NCI-H1048 (cell line): ENCODE measurements at regions not wholly inside any gene's neighbourhood (a gene's known extent, or its start where the extent isn't known, plus 50 kb on each side); places are given as distances from the start of the nearest gene placed in this dataset.

Experiments used
- DNase-seq: peaks from one replicate; lab custom pipeline; 2025; lab: John Stamatoyannopoulos, UW

DNA sequence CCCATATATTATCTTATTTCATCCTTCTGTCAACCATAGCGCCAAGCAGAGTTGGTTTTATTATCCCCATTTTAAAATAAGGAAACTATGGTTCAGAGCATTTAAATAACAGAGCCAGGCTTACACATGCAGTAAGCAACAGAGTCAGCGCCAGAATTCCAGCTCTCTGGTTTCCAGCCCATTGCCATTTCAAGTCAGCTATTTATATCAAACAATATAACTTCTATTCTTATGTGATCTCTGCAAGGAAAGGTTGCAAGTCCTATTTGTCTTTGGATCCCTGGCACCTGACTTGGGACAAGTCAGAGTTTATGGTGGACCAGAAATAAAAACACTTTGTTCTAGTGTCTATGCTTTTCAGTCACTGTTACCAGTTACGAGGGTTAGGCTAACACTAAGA is 174.1 kb upstream of the EEA1 start:
- no peak for DNase-seq

DNA sequence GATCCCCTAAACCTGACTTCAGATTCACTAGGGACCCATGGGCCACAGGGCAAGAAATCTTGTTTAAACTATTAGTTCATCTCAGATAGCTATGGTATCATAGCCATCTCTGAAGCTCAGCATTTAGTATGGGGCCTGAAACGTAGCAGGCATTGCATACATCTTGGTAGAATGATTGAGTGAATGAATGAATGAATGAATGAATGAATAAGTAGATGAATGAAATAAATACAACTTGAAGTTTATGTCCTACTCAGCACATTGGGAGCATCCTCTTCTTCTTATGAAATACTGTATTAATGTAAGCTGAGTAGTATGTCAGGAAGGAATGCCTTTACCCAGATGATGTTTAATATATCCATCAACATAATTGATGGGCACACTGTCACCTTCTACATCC is 175.4 kb upstream of the EEA1 start:
- no peak for DNase-seq

DNA sequence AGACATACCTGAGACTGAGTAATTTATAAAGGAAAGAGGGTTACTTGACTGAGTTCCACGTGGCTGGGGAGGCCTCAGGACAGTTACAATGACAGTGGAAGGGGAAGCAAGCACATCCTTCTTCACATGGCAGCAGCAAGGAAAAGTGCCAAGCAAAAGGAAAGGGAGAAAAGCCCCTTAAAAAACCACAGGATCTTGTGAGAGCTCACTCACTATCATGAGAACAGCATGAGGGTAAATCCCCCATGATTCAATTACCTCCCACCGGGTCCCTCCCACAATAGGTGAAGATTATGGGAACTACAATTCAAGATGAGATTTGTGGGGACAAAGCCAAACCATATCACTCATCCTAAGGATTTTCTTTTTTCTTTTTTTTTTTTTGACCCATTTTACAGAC is 177.8 kb upstream of the EEA1 start:
- no peak for DNase-seq

DNA sequence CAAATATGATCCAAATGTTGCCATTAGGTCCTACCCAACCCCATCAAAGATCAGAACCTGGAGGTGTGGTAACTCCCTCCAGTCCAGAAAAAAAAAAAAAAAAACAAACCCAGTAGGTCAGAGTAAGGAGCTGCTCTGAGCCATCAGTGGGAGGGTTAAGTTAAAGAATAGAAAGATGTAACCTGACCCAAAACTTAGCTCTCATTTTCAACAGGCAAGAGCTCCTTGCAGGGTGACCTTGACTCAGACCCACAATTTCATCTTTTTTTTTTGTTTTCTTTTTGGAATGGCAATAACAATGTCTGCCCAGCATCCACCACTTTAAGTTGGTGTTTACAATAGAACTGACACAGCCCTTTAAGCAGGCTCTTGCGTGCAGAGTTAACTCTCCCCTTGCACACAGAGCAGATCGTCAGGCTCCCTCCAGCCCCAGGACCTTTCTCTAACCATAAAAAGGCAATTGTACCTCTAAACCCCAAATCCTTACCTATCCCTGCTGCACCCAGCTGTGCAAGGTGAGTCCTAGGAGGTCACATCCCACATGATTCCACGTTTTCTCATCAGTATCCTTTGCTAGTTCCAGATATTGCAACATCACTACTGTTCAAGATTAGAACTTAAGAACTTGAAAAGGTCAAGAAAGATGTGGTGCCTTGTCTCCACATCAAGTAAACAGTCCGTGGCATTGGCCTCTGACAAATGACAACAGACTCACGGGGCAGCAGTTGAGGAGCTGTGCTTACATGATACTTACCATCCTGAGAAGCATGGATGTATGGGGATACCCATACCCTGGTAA is 178.6 kb upstream of the EEA1 start:
- no peak for DNase-seq

DNA sequence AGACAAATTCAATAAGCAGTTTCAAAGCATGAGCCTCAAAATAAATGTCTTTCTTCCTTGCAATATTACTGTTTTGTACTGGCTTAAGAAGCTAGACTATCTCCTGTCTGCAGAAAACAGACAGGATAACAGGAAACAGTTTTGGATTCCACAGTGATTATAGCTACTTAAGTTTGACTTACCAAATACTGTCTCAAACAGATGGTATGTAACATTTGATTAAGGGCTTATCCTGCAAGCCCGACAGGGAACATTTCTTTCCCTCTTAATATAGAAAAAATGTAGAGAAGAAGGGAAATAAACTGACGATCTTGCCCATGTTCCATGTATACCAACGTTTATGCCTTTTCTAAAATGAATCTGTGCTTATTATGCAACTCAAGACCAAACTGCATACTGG is 179.9 kb upstream of the EEA1 start:
- DNase-seq, result no peak

DNA sequence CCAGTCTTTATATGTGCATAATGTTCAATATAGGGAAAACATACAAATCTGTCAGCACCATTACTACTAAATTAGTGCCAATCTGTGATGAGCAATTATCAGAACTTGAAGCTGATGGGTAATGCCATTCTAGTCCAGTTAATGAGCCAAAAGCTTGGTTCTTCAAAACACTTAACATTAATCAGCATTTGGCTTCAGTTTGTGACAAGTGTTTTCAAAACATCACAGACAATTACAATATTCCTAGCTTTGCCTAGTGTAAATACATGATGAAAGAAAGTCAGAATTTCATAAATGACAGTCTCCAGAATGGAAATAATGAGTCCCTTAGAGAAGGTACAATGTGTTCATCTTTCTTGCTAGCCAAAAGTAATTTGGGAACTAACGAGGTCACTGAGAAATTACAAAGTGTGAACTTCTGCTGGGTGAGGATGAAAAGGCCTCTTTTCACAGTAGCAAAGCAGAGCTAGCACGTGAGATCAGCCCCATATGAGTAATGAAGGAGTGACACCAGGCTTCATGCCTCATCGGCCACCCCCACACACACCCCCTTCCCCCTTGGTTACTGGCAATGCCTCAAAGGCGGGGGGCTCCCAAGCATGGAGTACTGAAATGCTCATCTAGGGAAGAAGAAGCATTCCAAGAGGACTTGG is 180.6 kb upstream of the EEA1 start:
- DNase-seq, result no peak

DNA sequence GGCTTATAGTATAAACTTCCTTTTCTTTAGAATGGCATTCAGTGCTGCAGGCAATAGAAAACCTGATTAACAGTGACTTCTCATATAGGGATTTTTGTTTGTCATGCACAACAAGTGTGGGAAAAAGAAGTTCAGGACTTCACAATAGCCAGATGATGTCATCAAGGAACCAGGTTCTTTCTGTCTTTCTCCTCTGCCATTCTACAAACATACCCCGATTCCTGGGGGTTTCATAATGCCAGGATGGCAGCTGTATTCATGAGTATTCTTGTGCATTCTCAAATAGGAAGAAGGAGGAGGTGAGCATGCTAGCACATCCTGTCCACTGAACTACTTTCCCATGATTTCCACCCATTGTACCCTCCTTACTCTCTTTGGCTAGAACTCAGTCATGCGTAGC is 182.7 kb upstream of the EEA1 start:
- DNase-seq, result no peak

DNA sequence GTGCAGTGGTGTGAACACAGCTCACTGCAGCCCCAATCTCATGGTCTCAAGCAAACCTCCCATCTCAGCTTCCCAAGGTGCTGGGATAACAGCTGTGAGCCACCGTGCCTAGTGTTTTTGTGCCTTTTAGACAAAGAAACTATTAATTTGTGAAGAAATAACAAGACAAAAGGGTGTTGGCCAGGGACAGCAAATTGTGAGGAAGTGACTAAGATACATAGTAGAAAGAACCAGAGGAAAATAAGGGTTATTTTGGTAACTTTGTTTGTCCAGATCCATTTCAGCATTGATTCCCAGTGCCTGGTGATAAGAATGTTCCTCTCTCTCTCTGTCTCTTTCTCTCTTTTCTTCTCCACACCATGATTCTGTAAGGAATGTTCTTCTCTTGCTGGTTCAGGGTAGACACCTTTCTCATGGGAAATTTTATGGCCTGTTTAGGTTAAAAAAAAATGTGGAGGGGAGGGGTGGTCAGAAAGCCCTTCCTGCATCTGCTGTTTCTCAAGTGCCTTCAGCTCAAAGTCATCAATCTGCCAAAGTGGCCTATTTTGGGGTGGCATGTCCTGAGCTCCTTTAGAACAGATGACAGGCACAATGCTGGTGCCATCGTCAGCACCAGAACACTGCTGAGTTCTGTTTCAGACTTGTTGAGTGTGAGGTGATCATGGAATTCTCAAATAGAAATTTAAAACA is 184.4 kb upstream of the EEA1 start:
- DNase-seq, result no peak

DNA sequence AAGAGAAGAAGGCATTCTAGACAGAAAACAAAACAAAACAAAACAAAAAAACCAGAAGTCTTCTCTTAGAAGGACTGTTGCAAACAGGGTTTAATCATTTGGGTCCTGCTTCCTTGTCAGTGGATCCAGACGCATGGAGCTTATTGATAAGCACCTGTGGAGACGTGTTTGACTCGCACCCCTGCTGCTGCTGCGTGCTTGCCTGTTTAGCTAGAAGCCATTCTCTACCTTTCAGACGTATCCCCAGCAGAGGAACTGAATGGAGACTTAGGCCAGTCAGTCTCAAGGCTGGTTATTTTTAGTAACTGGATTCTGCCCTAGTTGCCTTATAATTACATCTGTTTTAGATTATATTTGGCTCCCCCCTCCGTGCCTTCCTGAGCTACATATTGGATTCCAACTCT is 186.1 kb upstream of the EEA1 start:
- DNase-seq, result no peak

DNA sequence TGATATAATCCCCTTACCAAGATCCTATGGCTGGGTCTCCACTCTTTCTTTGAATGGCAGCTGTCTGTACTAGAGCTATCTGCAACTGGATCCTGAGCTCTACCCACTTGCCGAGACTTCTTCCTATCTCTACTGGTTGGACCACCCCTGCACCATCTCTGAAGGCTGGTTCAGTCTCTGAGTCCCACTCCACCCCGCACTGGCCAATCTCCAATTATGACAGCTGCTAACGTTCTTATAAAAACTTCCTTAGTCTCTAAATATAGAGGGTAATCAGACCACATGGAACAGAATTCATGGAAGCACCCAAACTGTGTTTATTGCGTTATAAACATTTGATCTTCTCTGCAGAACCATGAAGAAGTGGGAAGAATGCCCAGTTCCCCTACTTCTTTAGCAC is 186.6 kb upstream of the EEA1 start:
- DNase-seq, result no peak

DNA sequence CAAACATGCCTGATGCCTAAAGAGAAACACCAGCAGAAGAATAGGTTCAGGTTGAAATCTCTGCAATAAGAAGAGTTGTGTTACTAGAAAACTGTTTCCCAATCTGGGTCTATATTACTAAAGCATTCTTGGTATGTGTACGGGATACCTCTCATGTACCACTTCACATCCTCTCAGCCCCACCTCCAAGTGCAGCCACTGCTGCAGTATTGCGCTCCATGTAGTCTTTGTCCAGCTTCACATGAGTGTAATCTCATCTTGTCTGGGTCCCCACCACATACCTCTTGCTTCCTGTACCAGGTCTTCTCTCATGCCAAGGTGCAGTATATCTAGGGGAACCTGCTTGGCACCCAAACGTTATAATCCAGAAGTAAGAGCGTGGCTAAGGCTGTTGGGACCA is 187.5 kb upstream of the EEA1 start:
- DNase-seq, result no peak

DNA sequence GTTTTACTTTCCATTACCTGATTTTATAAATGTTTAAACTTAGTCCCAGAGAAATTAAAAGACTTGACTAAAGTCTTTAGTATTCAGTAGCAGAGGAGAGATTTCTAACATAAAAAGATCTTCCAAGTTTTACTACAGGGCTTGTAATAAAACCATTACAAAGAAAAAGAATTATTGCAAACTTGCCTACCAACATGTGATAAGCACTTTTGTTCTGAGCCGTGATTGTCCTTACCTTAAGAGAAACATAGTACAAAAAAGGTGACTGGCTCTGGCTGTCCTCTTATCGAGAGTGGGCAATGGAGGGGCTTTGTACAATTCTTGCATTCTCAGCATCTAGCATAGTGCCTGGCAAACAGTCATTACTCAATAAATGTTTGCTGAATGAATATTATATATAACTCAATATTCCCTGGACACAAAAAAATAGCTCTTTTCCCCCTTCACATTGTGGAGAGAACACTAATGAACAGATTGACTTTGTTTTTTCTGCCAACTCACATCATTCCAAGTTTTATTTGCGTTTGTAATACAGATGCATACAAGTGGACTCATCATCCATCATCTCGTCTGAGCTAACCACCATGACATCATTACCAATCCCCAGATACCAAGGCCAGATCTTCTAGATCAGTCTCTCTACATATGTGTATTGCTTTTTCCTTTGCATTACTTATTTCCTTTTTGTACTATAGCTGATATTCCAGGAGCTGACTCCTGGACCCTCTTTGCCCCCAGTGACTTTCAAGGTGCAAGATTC is 192.8 kb upstream of the EEA1 start:
- DNase-seq, result no peak

DNA sequence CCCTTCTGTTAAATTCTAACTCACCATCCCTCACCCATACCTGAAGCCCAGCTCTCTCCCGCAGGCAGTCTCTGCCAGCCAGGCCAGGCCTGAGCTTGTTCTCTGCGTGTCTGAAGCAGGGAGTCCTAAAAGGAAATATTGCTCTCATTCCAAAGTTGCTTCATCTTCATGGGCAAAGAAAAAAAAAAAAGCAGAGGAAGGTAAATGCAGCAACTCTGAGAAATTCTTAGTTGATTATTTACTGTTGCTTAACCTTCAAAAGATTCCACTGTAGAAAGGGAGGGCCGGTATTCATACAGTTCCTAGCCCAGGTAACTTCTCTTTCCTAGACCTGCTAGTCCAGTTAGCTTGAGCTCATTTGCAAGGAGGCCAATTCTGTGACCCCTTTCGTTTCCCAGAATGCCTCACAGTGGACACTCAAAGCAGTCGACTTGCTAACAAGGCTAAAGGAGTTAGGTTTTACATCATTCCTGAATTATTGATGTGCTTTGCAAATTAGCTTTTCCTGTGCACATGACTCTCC is 193.5 kb upstream of the EEA1 start:
- DNase-seq, result no peak

DNA sequence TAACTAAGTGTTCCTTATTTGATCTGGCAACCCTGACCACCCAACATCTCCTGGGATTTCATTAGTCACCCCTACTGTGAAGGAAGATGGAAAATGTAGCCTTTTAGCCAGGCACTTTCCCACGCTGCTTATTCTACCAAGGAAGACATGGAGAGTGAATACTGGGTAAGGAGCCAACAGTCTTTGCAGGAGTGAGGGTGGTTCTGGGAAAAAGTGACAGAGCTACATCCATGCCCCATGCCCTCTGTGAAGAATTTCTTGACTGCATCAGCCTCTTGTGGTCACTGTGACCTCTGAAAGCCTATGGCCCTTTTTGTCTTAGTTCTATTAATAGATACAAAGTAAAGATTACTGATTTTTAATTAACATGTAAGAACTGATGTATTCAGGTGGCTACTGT is 196.0 kb upstream of the EEA1 start:
- DNase-seq, result no peak

DNA sequence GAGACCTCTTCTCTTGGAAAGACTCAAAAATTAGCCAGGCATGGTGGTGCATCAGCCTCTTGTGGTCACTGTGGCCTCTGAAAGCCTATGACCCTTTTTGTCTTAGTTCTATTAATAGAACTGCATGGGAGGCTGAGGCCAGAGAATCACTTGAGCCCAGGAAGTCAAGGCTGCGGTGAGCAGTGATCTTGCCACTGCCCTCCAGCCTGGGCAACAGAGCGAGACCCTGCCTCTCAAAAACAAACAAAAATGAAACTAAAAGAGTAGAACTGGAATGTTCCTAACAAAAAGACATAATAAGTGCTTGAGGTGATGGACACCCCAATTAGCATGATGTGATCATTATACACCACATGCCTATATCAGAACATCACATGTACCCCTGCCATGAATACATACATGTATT is 197.0 kb upstream of the EEA1 start:
- DNase-seq, result no peak

DNA sequence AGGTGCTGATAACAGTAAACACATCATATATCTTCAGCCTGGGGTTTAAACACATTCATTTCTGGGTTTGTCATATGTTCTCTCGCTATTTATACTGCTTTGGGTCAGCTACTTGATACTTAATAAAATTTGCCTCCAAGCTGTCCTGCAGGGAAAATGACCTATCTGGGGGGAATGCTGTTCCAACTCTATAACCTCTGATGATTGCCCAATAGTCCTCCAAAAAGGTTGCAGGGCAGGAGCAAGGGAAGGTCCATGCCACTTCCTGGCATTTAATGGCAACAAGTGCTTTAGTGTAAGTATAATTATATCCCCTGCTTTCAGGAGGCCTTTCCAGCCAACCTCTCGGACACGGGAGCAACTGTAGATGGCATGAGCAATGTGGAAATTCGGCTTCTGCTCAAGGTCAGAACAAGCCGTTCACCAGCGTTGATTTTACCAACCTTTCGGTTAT is 198.0 kb upstream of the EEA1 start:
- no peak for DNase-seq

DNA sequence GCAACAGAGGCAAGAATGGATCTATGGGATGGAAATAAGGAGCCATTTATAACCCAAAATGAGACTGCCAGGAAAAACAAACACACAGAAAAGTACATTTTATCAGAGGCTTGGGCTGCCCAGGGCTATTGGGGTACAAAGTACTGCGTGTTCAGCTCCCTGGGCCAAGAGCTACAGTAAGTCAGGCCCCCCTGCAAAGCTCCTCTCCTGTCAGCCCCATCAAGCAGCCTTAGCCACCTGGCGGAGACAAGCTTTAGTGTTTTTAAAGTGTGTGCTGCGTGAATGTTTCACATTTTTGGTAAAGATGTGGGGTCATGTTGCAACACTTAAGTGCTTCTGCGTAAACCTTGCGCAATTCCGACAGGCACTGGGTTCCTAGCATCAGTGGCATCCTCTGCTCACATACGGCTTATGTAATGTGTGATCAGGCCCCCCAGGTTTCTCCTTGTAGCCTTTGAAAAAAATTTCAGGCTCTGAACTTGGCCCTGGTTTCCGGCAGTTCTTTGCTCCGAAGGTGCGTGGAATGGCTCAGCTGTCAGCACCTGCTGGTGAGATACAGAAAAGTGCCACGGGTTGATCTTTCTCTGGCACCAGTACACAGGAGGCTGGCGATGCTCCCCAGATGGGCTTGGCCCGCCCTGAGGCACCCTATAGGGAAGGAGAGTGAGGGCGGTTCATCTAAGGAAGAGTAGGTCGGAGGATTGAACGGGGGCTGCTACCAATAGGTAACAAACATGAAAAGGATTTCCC is 198.7 kb upstream of the EEA1 start:
- DNase-seq, result no peak

DNA sequence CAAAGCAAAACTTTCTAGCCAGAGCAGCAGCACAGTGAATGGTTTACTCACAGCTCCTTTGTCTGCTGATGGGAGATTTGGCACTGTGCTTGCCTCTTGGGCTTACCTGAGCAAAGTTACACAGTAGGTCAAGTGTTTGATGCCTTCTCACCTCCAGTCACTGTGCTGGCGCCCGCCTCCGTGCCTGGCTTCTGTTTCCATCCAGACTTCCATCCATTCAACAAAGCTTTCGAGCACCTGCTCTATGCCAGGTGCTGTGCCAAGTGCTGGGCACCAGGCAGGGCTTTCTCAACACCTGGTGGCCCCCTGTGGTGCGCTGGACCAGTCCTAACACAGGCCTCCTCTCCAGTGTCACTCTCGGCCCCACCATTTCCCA is 199.2 kb upstream of the EEA1 start:
- DNase-seq, result no peak

DNA sequence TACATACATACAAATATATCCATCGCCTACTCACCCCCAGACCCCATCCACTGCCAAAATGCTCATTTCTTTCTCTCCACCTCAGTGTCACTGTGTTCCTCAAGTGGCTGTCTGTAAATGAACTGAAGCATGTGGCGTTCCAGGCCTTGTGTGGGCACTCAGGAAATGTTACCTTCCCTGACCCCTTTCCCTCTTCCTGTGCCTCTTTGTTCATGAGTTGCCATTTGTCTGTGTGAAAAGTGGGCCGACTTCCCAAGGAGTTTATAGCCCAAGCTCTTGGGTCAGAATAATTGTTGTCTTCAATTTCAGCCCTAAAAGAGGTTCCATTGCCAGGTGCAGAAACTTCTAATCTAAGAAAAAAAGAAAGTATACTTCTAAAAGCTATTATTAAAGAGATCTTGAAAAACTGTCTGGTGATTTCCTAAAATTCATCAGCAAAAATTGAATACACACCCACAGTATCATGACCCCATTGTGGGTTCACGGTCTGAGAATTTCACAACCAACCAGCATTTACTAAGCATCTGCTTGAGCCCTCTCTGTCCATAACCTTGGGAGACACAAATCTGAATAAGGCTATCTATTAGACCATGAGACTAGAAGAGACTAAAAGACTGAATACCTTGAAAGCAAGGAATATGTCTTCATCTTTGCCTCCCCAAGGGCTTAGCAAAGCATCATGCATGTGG is 201.4 kb upstream of the EEA1 start:
- no peak for DNase-seq

DNA sequence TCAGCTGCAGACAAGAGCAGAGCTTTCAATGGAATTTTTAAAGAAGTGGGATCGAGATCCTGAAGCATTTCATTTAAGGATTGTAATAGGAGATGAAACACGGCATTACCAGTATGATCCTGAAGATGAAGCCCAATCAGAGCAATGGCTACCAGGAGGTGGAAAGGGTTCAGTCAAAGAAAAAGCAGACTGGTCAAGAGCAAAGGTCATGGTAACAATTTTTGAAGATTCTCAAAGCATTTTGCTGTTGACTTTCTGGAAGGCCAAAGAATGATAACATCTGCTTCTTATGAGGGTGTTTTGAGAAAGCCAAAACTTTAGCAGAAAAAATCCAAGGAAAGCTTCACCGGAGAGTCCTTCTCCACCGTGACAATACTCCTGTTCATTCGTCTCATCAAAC is 204.3 kb upstream of the EEA1 start:
- no peak for DNase-seq
